T47D (cell line): ENCODE measurements at regions not wholly inside any gene's neighbourhood (a gene's known extent, or its start where the extent isn't known, plus 50 kb on each side); places are given as distances from the start of the nearest gene placed in this dataset.
A peak's percentile ranks its signal among the peaks of the same experiment; 100 is the strongest.

Experiments used
- DNase-seq, 2 experiments: peaks; one replicate each; pipeline versions ENCODE4 v3.0.0 to v3.0.0-alpha.2; 2011 to 2012; ENCODE audit warnings: low read depth in 1 of 2, low spot score in 1 of 2
- JUND ChIP-seq: IDR thresholded peaks from 2 replicates; pipeline ENCODE4 v1.6.1; 2012; ENCODE audit warnings: low read depth
- in situ Hi-C: cut with HindIII; loops from 2 replicates; pipeline ENCODE4 v1.10.0; 2016; ENCODE audit warnings: low sequenced_read_pairs, low pct_unique_long_range_greater_than_20kb

DNA sequence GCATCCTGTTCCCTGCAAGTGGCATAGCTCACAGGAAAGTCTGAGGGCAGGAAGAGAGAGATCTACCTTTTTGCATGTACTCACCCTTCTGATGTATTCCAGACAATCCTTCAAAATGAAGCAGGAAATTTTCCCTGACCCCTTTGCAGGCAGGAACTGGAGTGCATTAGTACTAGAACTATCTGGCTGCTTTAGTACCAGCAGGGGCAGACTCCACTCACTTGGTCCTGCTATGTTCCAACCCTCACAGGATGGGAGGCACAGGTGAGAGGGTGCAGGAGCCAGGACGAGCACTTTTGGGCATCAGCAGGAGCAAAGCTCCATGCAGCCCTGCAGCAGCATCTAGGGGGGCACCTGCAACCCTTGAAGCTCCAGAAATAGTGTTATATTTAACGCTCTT lies 116.3 kb upstream of the IGF1 start:
- DNase-seq = no peak
- no peak for TF ChIP-seq JUND
- in situ Hi-C loops = no loop called here

DNA sequence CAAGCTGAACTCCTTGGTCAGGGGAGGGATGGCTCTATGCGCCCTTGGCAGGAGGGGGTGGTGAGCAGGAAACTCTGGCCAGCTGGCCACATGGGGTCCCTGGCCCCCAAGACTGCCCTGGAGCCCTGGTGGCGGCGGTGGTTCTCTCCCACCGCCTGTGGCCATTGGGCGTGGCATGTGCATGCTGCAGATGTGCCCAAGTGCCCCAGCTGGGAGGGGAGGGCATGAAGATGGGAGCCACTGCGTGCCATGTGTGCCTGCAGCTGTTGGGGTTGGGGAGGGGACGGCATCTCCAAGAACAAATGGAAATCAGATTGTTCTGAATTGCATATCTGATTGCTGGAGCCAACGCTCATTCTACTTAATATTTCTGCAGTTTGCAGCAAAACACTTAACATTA lies 115.7 kb upstream of the IGF1 start:
- no peak for TF ChIP-seq JUND
- no peak for DNase-seq
- in situ Hi-C loops = no loop called here

DNA sequence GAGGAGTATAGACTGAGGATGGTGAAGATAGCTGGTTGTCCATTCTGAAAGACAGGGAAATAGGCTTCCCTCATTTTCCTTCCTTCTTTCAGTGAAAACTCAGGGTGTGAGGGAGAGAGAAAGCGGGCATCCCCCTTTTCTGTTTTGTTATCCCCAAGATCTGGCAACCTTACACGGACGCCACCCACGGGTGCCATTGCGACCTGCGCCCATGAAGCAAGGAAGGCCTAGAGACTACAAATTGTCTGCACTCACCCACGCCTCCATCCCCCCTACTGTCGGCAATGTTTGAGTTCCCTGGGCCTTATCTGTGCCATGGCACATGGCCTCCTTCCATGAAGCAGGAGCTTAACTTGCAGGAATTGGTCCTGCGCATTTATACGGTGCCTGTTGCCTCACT lies 115.0 kb upstream of the IGF1 start:
- TF ChIP-seq JUND = no peak
- no peak for DNase-seq
- in situ Hi-C loops = no loop called here

DNA sequence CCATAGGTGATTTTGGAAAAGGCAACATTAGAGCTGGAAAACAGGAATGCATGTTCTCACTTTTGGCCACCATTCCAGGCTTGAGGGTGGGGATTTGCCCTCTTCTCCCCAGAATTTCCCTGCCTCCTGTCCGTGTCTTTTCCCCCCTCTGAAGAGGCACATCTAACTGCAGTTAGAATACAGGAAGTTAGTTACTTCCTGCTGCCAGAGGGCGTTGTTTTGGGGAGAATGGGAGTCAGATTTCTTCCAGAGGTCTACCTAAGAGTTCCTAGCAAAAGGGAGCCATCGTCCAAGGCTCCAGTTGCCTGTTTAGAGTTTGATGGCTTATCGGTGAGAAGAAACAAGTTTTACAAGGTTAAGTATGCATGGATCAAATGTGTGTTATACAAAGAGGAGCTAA lies 112.8 kb upstream of the IGF1 start:
- no peak for TF ChIP-seq JUND
- in situ Hi-C loops = no loop called here
- peak in 1 of 2 experiments; percentile 13 for DNase-seq

DNA sequence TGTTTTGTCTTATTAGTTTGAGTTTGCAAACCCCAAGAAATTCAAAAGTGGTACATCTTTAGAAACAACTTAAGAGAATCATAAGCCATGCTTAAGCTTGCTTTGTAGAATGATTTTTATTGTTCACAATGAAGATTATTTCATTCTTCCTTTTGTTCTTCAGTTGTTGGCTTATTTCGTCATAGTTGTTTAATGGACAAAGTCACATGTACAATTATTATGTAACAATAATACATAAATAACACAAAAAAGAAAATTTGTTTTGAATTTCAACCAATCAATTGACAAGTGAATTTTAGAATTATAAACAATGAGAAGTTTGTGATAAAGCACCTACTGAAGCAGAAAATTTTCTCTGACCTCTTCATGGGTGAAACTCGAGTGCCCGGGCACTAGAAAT lies 111.8 kb upstream of the IGF1 start:
- no peak for DNase-seq
- TF ChIP-seq JUND = no peak
- in situ Hi-C loops = no loop called here

DNA sequence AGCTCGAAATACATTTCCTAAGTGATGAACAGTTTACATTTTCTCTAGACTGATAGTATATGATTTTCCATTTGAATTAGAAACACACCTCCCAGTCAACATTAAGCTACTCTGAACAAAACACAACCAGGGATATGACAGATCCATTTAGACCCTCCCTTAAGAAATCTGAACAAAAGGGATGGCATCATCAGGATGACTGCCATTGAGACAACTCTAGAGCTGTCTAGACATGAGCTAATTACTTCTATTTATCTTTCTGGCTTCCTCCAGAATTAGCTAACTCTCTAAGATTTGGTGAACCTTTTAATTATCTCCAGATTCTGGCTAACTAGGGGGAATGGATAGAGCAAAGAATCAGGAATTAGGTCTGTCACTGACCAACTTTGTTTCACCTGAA lies 92.9 kb upstream of the IGF1 start:
- no peak for TF ChIP-seq JUND
- no peak for DNase-seq
- in situ Hi-C loops = no loop called here

DNA sequence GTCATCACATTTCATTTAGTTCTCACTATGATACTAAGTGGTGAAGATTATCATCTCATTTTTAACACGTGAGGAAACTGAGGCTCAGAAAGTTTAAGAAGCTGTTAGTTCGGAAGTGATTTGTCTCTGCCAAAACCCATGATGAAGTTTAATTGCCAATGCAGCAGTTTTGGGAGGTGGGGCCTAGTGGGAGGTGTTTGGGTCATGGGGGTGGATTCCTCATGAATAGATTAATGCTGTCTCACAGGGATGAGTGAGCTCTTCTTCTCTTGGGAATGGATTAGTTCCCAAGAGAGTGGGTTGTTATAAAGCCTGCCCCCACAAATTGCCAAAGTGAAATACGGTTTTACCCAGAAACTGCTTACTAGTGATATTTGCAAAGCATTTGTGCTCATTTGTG lies 91.5 kb upstream of the IGF1 start:
- in situ Hi-C loops = no loop called here
- no peak for TF ChIP-seq JUND

DNA sequence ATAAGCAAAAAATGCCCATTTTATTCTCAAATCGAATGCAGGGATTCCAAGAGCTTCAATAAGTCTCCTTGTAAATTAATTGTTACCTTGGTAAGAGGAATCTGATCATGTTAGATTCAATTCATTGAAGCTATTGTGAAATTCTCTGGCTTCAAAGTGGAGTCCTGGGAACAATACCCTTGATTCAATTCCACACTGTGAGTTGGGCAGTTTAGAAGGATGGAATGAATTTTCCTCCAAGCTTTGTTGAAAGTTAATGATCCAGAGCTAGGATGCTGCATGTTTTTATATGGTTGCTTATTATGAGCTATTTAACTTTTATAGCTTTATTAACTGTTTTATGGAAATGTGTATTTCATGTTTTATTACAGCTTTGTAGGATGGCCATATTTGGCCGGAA lies 89.9 kb upstream of the IGF1 start:
- DNase-seq = no peak
- in situ Hi-C loops = no loop called here
- no peak for TF ChIP-seq JUND

More for the DNA sequence above, 91.5 kb upstream of the IGF1 start:
- DNase-seq = no peak

DNA sequence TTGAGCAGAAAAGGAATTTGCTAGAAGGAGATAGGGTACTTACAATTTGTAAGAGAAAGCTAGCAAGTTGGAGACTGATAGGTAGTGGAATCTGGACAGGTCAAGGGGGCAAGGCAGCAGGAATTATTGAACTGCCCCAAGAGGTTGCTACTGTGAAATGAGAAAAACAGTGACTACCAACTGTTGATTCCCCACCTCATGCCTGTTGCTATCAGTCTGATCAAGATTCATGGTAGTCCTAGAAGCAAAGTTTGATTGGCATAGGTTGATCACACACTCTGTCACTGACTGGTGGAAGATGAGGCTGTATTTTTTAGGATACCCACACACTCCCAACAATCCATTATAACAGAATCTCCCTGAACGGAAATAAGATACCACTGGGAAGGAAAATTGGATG lies 89.4 kb upstream of the IGF1 start:
- no peak for DNase-seq
- in situ Hi-C loops = no loop called here
- no peak for TF ChIP-seq JUND

DNA sequence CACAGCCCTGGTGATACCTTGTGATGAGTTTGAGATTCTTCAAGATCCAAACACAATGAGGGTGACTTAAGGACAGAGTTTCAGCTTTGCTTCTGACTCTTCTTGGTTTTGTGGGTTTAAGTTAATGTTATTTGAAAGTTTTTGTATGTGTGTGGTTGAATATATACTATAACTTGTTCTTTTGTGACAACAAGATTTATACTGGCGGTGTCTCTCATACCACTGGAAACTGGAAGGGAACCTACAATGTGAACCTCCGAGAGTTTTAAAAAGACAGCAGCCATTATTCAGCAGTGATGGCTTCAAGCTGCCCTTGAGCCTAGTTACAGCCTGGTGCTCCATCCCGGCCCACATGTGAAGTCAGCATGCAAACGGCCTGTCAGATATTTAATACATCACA lies 87.9 kb upstream of the IGF1 start:
- DNase-seq = no peak
- no peak for TF ChIP-seq JUND
- in situ Hi-C loops = no loop called here

DNA sequence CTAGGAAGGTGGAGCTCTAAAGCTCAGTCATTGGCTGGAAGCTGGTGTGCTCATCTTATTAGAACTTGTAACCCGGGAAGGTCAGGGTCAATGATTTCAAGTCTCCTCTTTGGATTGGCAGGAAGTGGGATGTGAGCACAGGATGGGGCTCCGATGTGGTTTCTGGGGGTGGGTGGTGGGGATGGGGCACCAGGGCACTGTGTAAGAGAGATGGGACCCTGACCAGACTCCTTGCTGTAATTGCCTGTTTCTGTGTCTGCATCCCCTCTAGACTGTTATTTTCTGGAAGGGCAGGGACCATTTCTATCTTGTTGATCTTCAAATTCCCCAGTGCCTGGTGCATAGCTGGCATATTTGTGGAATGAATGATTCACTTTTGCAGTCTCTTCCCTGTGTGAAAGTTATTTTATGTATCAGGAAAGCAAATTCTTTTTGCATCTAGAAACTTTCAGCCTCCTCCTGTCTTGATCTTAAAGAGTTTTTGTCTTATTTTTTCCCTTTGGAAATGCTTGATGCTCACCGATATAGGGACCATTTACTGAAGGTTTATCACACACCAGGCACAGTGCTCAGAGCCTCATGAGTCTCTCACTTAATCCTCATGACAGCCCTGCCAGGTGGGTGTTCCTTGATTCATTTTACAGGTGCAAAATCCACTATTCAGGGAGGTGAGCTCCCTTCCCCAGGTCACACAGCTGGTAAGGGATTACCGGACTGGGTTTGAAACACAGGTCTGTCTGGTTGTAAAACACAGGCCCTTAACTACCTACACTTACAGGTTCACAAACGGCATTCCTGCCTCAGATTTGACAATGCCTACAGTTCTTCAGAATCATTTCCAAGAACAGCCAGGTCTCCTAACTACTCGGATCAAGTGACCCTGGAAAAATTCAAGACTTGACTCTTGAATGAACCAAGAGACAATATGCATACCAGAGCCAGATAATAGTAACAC lies 86.9 kb upstream of the IGF1 start:
- TF ChIP-seq JUND = no peak
- DNase-seq = peak in 1 of 2 experiments; percentile 81
- in situ Hi-C loops = no loop called here

DNA sequence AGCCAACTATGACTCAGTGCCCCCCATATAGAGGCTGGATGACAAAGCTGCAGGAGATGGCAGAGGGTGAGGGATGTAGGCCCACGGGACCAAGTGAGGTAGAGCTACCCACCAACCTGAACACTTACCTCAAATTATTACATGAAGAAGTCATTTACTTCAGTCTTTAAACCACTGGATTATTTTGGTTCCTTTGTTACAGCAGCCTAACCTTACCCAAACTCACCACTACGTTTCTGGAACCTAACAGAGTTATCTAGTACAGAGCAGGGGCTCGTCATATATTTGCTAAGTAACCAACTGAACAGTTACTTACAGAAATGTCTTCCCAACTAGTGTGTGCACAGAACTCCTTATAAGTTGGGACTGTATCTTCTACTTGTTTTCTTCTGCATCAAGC lies 85.2 kb upstream of the IGF1 start:
- no peak for DNase-seq
- in situ Hi-C loops = no loop called here
- no peak for TF ChIP-seq JUND

DNA sequence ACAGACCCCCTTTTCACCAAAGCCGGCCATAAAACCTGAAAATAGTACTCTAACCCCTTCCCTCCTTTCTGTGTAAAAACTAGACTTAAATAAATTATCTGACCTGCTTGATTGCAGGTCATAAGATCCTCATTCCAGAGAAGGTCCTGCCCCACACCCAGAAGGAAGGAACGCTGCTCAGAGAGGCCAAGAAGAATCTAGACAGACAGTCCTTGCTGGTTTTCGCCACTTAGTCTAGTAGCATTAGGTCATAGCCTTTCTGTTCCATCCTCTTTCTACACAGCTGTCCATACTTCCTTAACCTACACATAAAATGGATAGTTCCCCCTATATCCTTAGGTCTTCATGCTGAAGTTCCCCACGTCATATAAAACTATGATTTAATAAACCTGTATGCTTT lies 83.7 kb upstream of the IGF1 start:
- in situ Hi-C loops = no loop called here
- peak in 1 of 2 experiments; percentile 95 for DNase-seq
- TF ChIP-seq JUND = no peak; the same call in 1 of the 2 replicates
